ENCODE measurements at regions not wholly inside any gene's neighbourhood (a gene's known extent, or its start where the extent isn't known, plus 50 kb on each side); places are given as distances from the start of the nearest gene placed in this dataset.

DNA sequence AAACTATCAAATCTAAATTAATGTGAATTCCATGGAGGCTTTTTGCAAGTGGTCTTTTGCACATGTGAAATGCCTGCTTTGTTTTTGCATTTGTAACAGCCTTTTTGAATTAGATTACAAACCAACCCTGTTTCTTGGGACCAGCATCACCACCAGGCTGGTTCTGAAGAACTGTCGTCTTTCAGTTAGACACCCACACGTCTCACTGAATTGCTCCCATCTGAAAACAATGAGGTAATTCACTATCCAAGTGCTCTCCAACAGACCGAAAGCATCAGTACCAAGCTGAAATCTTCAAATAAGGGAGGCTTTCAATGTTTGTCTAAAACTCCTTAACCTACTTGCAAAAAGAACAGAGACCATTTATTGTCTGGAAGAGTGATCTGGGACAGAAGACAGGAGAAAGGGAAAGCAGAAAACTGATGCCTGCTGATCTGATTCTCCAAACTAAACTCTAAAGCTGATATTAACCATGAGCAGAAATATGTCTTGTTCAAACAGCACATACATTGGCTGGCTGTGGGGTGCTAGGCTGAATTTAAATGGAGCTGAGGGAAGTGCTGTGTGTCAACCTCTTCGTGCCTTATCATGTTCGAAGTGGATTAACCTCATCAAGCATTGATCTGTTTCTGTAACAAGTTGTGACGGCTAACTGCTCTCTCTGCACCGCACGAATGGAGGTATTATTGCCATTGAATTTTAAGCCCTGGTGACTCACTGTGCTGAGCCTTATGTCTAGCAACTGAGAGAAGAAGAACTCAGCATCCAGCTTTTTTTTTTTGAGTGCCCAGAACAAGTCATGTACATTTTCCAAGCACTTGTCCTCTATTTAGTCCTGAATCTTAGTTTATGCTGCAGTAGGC, 213.7 kb upstream of the P2RY1 start:
- WGBS, 2 donors = 71 to 86% methylated on average over 8 of the region's 8 CpGs
- H3K4me3 ChIP-seq = no peak overlapping the region
- DNase-seq (no peak), ATAC-seq (ENCODE audit: insufficient read depth, low FRiP score) (no peak)
- TF ChIP-seq, protein P1, sequence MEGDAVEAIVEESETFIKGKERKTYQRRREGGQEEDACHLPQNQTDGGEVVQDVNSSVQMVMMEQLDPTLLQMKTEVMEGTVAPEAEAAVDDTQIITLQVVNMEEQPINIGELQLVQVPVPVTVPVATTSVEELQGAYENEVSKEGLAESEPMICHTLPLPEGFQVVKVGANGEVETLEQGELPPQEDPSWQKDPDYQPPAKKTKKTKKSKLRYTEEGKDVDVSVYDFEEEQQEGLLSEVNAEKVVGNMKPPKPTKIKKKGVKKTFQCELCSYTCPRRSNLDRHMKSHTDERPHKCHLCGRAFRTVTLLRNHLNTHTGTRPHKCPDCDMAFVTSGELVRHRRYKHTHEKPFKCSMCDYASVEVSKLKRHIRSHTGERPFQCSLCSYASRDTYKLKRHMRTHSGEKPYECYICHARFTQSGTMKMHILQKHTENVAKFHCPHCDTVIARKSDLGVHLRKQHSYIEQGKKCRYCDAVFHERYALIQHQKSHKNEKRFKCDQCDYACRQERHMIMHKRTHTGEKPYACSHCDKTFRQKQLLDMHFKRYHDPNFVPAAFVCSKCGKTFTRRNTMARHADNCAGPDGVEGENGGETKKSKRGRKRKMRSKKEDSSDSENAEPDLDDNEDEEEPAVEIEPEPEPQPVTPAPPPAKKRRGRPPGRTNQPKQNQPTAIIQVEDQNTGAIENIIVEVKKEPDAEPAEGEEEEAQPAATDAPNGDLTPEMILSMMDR (IDR thresholded peaks at IDR 0.05; ENCODE audit: control extremely low read depth, extremely low read depth) = no peak
- no peak overlapping the region for H3K27ac ChIP-seq (ENCODE audit: low read depth in 1 of 2, low read length in 1 of 2)
- H3K9ac ChIP-seq (ENCODE audit: insufficient read depth in 1 of 2, low read length in 2 of 2) = no peak overlapping the region
- peaks cover 0 to 24% (median 4%) of the 10 kb centered on the region in 5 donors for H3K4me1 ChIP-seq (ENCODE audit: control insufficient read depth in 5 of 5, insufficient read depth in 5 of 5, low read length in 5 of 5)
- H3K9me3 ChIP-seq (ENCODE audit: control insufficient read depth in 4 of 4, insufficient read depth in 3 of 4, low read length in 3 of 4) = no peaks in the 10 kb centered on the region
- H3K36me3 ChIP-seq (ENCODE audit: control insufficient read depth in 4 of 4, insufficient read depth in 4 of 4, low read length in 4 of 4) = no peaks in the 10 kb centered on the region
- H3K27me3 ChIP-seq (ENCODE audit: control insufficient read depth in 3 of 3, insufficient read depth in 3 of 3, low read length in 2 of 3) = no peaks in the 10 kb centered on the region

DNA sequence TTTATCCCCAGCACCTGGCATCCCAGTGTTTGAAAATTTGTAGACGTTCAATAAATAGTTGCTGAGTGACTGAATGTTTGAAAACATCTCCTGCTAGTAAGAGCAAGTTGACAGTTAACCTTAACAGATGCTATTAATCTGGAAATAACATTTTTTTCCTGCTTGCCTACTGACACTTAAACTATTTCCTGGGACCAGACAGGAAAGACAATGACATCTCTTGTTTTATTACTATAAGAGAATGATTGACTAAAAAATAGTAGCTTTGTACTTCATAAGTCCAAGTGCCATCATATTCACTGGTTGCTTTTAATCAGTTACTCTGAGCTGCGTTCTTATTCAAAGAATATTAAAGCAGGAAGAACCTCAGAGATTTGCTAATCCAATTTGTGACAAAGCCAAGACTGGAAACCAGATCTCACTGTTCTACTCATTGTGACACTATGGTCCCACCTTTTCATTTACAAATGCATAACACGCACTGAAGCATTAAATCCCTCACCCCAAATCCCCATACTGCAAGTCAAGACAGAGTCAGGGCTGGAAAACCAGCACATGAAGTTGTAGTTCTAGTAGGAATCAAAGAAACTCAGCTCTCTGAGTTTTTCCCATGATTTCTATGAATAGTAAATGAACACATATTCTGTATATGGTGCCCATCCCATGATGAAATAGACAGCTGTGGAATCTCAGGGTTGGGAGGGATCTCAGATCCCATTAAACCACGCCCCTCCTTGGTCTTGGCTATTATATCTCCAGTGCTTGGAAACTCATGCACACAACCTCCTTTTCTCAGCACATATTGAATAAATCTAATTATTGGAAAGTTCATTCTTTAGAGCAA, 212.7 kb upstream of the P2RY1 start:
- no peaks in the 10 kb centered on the region for H3K36me3 ChIP-seq (ENCODE audit: control insufficient read depth in 4 of 4, insufficient read depth in 4 of 4, low read length in 4 of 4)
- DNase-seq (no peak), ATAC-seq (ENCODE audit: insufficient read depth, low FRiP score) (no peak)
- TF ChIP-seq, protein P1 (IDR thresholded peaks at IDR 0.05; ENCODE audit: control extremely low read depth, extremely low read depth) = no peak
- WGBS, 2 donors = 82 to 86% methylated on average over 4 of the region's 4 CpGs
- H3K27ac ChIP-seq (ENCODE audit: low read depth in 1 of 2, low read length in 1 of 2) = no peak overlapping the region
- H3K4me1 ChIP-seq (ENCODE audit: control insufficient read depth in 5 of 5, insufficient read depth in 5 of 5, low read length in 5 of 5) = peaks cover 0 to 24% (median 4%) of the 10 kb centered on the region in 5 donors
- no peaks in the 10 kb centered on the region for H3K27me3 ChIP-seq (ENCODE audit: control insufficient read depth in 3 of 3, insufficient read depth in 3 of 3, low read length in 2 of 3)
- H3K9ac ChIP-seq (ENCODE audit: insufficient read depth in 1 of 2, low read length in 2 of 2) = no peak overlapping the region
- no peaks in the 10 kb centered on the region for H3K9me3 ChIP-seq (ENCODE audit: control insufficient read depth in 4 of 4, insufficient read depth in 3 of 4, low read length in 3 of 4)
- no peak overlapping the region for H3K4me3 ChIP-seq

DNA sequence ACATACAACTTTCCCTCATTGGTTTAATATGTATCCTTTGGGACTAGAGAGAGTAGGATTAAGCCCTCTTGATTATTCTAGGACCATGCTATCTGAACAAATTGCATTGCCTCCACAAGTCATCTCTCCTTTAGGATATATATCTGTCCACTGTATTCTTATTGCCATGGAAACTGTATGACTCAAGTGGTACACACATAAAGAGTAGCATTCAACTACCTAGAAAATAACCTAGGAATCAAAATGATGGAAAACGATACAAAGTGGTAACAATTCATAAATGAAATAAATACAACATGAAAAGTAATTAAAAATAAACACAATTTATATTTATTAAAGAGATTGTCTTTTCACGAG, 212.1 kb upstream of the P2RY1 start:
- 93% methylated on average over 2 of the region's 2 CpGs for WGBS, 2 donors
- Histone ChIP-seq H3K4me1 (ENCODE audit: control insufficient read depth in 5 of 5, insufficient read depth in 5 of 5, low read length in 5 of 5) (peaks cover 0 to 24% (median 4%) of the 10 kb centered on the region in 5 donors), H3K27ac (ENCODE audit: low read depth in 1 of 2, low read length in 1 of 2) (no peak overlapping the region), H3K9me3 (ENCODE audit: control insufficient read depth in 4 of 4, insufficient read depth in 3 of 4, low read length in 3 of 4) (no peaks in the 10 kb centered on the region), H3K4me3 (no peak overlapping the region), H3K27me3 (ENCODE audit: control insufficient read depth in 3 of 3, insufficient read depth in 3 of 3, low read length in 2 of 3) (no peaks in the 10 kb centered on the region), H3K36me3 (ENCODE audit: control insufficient read depth in 4 of 4, insufficient read depth in 4 of 4, low read length in 4 of 4) (no peaks in the 10 kb centered on the region), H3K9ac (ENCODE audit: insufficient read depth in 1 of 2, low read length in 2 of 2) (no peak overlapping the region)
- TF ChIP-seq, protein P1 (IDR thresholded peaks at IDR 0.05; ENCODE audit: control extremely low read depth, extremely low read depth) = no peak
- DNase-seq (no peak), ATAC-seq (ENCODE audit: insufficient read depth, low FRiP score) (no peak)

Data from lung (tissue), 11 donors.